Colonic mucosa (tissue), 4 donors: ENCODE measurements at regions not wholly inside any gene's neighbourhood (a gene's known extent, or its start where the extent isn't known, plus 50 kb on each side); places are given as distances from the start of the nearest gene placed in this dataset.

ENCODE experiments used
- DNase-seq: peaks from one replicate; pipeline ENCODE4 v3.0.0-alpha.2; 2020
- H3K27ac ChIP-seq: fragments of 200-600 bp; one replicate; pipeline ENCODE4 v1.8.0; 2021
- H3K27me3 ChIP-seq: fragments of 200-600 bp; one replicate; pipeline ENCODE4 v1.8.0; 2021
- H3K36me3 ChIP-seq: fragments of 200-600 bp; one replicate; pipeline ENCODE4 v1.8.0; 2021
- H3K4me1 ChIP-seq: fragments of 200-600 bp; one replicate; pipeline ENCODE4 v1.8.0; 2021; ENCODE audit warnings: mild to moderate bottlenecking
- H3K4me3 ChIP-seq: fragments of 200-600 bp; one replicate; pipeline ENCODE4 v1.8.0; 2021
- H3K9ac ChIP-seq, 2 donors: one replicate each; pipeline ENCODE4 v1.7.0; 2013; ENCODE audit warnings: control low read depth in 2 of 2, low read depth in 2 of 2, low read length in 2 of 2
- H3K9me3 ChIP-seq: fragments of 200-600 bp; one replicate; pipeline ENCODE4 v1.8.0; 2021
- intact Hi-C: fragments of 100-400 bp; cut with DNase I; formaldehyde crosslinking; loops from one replicate; pipeline ENCODE4 v1.14.1; 2022
- TF ChIP-seq, protein P1 (sequence below): fragments of 200-600 bp; IDR thresholded peaks from one replicate; pipeline ENCODE4 v1.8.0; 2022; ENCODE audit warnings: antibody characterized with exemption, mild to moderate bottlenecking
- donor health status: healthy.
- donor health status: DM: no; HTN: no; CAD: no.
- donor health status: DM: no; HTN: no; CAD: no.

- H3K4me3 ChIP-seq = no peak overlapping the region
Observed at GRCh38 chr3:104810896-104811295, 555.8 kb upstream of the ALCAM start.

DNA sequence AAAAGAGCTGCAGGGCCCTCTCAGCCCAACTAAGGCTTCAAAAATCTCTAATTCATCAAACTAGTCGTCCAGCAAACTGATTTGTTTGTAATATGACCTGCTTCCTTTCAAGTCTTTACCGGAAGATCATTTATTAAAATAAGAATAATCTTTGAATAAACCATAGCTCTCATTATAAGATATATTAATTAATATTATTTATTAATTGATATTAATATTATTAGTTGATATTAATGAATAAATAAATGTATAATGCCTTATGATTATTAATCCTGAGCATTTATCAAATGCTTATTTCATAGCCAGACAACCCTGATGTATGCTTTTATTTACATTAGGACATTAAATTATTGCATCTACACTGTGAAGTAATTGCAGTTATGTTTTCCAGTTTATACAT is 550.7 kb upstream of the ALCAM start:
- Histone ChIP-seq H3K9me3 (no peaks in the 10 kb centered on the region), H3K27ac (no peak overlapping the region), H3K4me1 (no peaks in the 10 kb centered on the region), H3K36me3 (no peaks in the 10 kb centered on the region), H3K4me3 (no peak overlapping the region), H3K27me3 (no peaks in the 10 kb centered on the region), H3K9ac (no peak overlapping the region)
- TF ChIP-seq, protein P1, sequence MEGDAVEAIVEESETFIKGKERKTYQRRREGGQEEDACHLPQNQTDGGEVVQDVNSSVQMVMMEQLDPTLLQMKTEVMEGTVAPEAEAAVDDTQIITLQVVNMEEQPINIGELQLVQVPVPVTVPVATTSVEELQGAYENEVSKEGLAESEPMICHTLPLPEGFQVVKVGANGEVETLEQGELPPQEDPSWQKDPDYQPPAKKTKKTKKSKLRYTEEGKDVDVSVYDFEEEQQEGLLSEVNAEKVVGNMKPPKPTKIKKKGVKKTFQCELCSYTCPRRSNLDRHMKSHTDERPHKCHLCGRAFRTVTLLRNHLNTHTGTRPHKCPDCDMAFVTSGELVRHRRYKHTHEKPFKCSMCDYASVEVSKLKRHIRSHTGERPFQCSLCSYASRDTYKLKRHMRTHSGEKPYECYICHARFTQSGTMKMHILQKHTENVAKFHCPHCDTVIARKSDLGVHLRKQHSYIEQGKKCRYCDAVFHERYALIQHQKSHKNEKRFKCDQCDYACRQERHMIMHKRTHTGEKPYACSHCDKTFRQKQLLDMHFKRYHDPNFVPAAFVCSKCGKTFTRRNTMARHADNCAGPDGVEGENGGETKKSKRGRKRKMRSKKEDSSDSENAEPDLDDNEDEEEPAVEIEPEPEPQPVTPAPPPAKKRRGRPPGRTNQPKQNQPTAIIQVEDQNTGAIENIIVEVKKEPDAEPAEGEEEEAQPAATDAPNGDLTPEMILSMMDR = no peak
- intact Hi-C loops = no loop called here
- no peak for DNase-seq

More at GRCh38 chr3:104810896-104811295, 555.8 kb upstream of the ALCAM start:
- intact Hi-C loops = no loop called here
- no peak for DNase-seq
- H3K4me1 ChIP-seq = no peaks in the 10 kb centered on the region
- H3K36me3 ChIP-seq = no peaks in the 10 kb centered on the region
- no peaks in the 10 kb centered on the region for H3K27me3 ChIP-seq
- no peak overlapping the region for H3K9ac ChIP-seq
- H3K9me3 ChIP-seq = no peaks in the 10 kb centered on the region
- no peak overlapping the region for H3K27ac ChIP-seq
- TF ChIP-seq, protein P1 = no peak

GRCh38 chr3:104816716-104817115 is 550.0 kb upstream of the ALCAM start:
- Histone ChIP-seq H3K27me3 (no peaks in the 10 kb centered on the region), H3K9me3 (no peaks in the 10 kb centered on the region), H3K4me3 (no peak overlapping the region), H3K27ac (no peak overlapping the region), H3K9ac (no peak overlapping the region), H3K4me1 (no peaks in the 10 kb centered on the region), H3K36me3 (no peaks in the 10 kb centered on the region)
- intact Hi-C loops = no loop called here
- DNase-seq = no peak
- TF ChIP-seq, protein P1 = no peak

DNA sequence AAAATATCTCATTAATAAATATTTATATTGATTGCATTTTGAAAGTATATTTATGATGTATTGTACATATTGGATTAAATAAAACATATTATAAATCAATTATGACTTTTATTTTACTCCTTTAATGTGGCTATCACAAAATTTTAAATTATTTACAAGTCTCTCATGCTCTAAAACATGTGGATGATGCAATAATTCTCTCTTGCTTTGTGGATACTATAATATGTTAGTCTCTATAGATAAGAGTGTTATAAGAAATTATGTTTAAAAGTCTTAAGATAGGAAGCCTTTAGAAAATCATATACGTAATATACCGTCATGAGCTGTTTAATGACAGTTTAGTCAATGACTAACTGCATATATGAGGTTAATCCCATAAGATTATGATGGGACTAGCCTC is 547.4 kb upstream of the ALCAM start:
- intact Hi-C loops = no loop called here
- DNase-seq = no peak
- Histone ChIP-seq H3K4me3 (no peak overlapping the region), H3K4me1 (no peaks in the 10 kb centered on the region), H3K36me3 (no peaks in the 10 kb centered on the region), H3K27me3 (no peaks in the 10 kb centered on the region), H3K9ac (no peak overlapping the region), H3K27ac (no peak overlapping the region), H3K9me3 (no peaks in the 10 kb centered on the region)
- TF ChIP-seq, protein P1 = no peak

- Histone ChIP-seq H3K27ac (no peak overlapping the region), H3K4me1 (no peaks in the 10 kb centered on the region), H3K4me3 (no peak overlapping the region), H3K9me3 (no peaks in the 10 kb centered on the region), H3K36me3 (no peaks in the 10 kb centered on the region), H3K27me3 (no peaks in the 10 kb centered on the region), H3K9ac (no peak overlapping the region)
- no peak for DNase-seq
- TF ChIP-seq, protein P1 = no peak
- intact Hi-C loops = no loop called here
Observed at GRCh38 chr3:104820959-104821358, 545.8 kb upstream of the ALCAM start.

GRCh38 chr3:104825116-104825515 is 541.6 kb upstream of the ALCAM start:
- DNase-seq = no peak
- TF ChIP-seq, protein P1 = no peak
- Histone ChIP-seq H3K27ac (no peak overlapping the region), H3K36me3 (no peaks in the 10 kb centered on the region), H3K4me1 (no peaks in the 10 kb centered on the region), H3K4me3 (no peak overlapping the region), H3K9me3 (no peaks in the 10 kb centered on the region), H3K27me3 (no peaks in the 10 kb centered on the region), H3K9ac (no peak overlapping the region)
- intact Hi-C loops = no loop called here
